Activated effector memory CD4-positive, alpha-beta T cell treated with anti-CD3 and anti-CD28 coated beads, Interleukin-2, amount 50 U/mL, for 16 hours (primary cell): ENCODE measurements at regions not wholly inside any gene's neighbourhood (a gene's known extent, or its start where the extent isn't known, plus 50 kb on each side); places are given as distances from the start of the nearest gene placed in this dataset.

Experiments
- DNase-seq: peaks from one replicate; pipeline ENCODE4 v3.0.0-alpha.2; 2020

- no peak for DNase-seq
Observed at GRCh38 chr15:31456354-31457060, 129.9 kb downstream of the KLF13 start.

- DNase-seq = no peak
Observed at GRCh38 chr15:31457161-31457560, 130.5 kb downstream of the KLF13 start.

DNA sequence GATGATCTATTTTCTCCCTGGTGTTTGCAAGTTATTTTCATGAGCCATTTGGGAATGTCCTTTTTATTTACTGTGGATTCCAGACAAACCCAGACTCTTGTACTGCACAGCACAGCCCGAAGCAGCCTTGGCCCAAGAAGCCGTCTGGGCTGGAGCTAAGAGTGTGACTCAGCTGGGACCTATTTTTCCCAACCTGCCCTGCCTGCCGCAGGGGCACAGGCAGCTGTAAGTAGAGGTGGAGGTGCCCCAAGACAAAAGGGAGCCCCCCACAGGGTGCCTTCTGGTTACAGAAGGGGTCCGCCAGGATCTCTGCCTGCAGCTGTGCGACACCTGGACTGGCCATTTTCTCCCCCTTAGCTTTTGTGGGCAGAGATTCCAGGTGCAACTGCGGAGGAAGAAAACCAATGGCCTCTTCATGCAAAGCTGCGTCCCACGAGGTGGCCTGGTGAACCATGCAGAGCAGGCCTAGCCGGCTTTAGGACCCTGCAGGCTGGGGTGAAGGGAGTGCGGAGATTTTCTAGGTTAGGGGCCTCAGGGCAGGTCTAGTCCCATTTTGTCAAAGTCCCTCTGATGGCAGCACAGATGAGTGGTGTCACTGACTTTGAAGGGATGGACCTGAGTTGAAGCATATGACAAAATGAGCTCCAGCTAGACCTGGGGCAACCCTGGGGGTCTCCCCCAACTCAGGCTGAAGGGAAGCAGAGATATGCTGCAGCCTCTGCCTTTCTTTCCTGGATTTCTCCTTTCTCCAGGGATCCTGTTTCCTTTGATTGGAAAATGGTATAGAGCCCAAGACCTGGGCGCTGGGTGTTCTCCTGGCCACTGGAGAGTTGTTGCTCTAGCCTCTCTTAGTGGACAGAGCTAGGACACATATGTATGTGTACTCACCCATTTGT lies 131.2 kb downstream of the KLF13 start:
- no peak for DNase-seq

DNA sequence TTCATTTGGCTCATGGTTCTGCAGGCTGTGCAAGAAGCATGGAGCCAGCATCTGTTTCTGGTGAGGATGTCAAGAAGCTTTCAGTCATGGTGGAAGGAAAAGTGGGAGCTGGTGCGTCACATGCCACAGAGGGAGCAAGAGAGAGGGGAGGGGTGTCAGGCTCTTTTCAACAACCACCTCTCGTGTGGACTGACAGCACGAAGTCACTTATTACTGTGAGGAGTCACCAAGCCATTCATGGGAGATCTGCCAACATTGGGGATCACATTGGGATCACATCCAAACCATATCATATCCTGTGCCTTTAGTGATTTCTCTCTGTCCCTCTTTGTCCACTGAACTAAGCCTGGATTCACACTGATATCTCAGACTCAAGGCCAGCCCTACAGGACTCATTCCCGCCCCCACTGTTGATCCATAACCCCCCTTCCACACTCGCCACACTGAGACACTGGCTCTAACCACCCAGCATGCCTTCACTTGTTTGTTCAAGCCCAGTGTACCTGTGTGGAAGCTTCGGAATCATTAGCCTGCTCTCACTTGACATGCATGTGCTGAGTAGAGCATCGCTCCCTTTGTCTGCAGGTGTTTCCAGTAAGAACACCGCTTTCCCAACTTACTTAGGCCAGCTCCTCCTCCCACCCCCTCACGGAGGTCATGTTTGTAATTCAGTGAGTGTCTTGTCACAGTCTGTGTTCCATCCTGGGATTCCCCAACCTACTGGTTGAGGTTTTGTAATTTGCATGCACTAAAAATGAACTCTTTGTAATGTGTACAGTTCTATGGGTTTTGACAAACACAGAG lies 132.2 kb downstream of the KLF13 start:
- DNase-seq = peak; percentile 81

DNA sequence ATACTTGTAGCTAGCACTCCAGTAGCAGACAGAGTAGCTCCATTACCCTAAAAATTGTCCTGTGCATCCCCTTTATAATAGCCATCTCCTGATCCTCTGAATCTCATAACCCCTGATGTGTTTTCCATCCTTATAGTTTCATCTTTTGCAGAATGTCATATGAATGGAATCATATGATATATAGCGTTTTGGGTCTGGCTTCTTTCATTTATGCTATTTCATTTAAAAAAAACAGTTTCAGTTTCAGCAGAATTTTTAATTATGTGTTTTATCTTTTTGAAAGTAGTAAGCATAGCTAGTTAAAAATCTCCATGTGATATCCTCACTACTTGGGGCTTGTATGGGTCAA lies 132.7 kb downstream of the KLF13 start:
- DNase-seq = no peak

GRCh38 chr15:31461375-31461774 lies 134.7 kb downstream of the KLF13 start:
- no peak for DNase-seq

DNA sequence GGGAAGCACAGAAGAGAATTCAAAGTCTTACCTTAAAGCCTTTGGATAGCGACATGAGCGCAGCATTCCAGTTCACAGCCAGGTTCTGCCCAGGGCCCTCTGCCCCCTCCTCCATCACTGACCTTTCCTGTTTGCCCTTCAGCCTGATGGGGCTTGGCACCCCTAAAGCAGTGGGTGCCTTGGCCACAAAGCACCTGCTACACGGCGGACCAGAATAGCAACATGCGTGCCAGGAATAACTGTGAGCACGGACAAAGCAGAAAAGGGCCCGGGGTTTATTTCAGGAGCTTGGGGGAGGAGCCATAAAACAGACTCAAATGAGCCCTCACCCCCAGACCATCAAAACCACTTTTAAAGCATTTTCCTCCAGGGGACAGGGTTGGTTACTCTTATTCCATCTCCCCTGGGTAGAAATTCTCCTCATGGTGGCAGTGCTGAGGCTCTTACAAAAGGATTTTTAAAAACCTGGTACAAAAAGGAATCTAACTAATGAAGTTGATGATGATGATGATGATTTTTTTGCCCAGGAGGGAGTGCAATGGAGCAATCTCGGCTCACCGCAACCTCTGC lies 135.4 kb downstream of the KLF13 start:
- DNase-seq = no peak

DNA sequence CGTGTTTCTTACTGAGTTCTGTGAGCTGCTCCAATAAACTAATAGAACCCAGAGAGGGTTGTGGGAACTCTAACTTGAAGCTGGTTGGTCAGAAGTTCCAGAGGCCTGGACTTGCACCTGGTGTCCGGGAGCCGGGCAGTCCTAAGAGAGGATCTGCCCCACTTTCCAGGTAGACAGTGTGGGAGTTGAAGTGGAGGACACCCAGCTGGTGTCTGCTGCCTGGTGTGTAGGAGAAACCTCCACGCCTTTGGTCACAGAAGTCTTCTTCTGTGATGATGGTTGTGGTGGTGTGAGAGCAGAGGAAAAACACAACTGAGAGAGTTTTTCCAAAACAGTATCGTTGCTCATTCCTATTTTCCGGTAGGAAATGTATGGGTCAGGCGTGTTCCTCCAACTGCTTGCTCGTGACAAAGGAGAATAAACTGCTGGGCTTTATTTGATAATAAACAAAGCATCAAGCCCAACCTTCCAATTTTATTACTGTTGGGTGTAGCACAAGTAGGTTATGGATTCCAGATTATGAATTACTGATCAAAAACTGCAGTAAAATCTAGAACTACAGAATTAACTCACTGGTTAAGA lies 137.0 kb downstream of the KLF13 start:
- no peak for DNase-seq

- DNase-seq = peak; percentile 49
Observed at GRCh38 chr15:31464216-31465082, 137.8 kb downstream of the KLF13 start.

GRCh38 chr15:31465083-31465955 lies 138.7 kb downstream of the KLF13 start:
- peak; percentile 59 for DNase-seq

- no peak for DNase-seq
Observed at GRCh38 chr15:31467361-31467760, 140.7 kb downstream of the KLF13 start.

DNA sequence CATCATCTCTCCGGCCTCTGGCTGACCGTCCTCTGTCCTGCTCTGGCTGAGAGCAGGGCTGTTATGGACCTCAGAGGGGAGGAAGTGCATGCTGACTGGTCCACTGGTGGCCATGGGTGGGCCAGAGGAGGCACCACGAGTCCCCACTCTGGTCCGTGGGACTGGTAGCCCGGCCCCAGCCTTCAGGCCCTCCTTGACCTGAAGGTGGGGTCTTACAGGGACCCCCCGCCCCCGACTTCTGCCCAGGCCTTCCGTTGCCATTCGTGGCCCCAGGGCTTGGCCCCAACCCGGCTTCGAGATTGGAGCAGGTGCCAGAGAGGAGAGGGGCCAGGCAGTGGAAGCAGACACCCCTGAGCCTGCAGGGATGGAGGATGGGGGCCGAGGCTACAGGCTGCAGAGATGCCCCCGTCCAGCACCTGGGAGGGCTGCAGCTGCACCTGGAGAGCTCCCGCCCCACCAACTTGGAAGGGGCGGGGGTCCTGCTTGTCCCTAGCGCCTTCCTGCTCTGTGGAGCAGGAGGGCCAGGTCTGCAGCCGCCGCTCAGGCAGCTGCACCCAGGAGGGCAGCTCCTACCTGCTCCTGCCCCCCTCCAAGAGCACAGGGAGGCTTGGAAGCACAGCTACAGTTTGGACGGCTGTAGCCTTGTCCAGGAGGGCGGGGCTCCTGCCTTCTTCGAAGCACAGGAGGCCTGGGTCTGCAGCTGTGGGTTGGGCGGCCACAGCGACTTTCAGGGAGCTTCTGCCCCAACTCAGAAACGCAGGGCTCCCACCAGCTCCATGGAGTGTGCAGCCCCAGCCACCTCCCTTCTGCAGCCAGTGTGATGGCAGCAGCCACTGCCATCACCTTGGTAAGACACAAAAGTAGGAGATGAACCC lies 142.5 kb downstream of the KLF13 start:
- peak; percentile 54 for DNase-seq

GRCh38 chr15:31469786-31470525 lies 143.3 kb downstream of the KLF13 start:
- DNase-seq = no peak

DNA sequence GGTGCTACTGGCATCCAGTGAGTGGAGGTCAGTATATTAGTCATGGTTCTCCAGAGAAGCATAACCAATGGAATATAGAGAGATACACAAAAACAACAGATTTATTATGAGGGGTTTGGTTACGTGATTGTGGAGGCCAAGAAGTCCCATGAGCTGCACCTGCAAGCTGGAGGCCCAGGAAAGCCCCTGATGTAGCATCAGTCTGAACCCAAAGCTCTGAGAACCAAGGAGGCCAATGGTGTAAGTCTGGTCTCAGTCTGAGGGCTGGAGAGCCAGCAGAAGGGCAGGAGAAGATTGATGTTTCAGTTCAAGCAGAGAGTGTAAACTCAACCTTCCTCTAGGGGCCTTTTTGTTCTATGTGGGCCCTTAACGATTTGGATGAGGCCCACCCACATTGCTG lies 144.1 kb downstream of the KLF13 start:
- DNase-seq = no peak

DNA sequence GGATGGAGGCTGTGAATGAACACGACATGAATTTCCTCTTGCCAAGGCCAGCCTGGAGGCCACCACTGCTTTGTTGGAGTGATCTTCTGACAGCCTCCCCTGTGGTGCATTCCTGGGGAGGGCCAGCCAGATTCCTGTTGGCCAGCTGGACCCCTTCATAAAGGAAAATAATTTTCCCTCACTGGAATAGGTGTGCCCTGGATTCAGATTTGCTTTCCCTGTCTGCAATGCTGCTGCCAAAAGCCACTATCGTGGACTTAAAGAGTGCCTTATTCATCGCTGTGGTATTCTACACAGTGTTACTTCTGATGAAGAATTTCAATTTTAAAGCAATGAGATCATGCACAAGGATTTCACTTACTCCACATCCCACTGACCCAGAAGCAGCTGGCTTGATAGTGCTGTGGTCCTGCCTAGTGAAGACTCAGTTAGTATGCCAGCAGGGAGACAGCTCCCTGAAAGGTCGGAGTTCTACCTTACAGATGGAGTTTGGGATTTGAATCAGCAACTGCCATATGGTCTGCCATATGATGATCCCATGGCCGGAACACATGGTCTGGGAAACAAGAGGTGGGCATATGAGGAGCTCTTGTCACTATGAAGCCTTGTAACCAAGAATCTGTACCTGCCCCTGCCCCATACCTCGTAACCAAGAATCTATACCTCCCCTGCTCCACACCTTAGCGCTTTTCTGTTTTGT lies 145.2 kb downstream of the KLF13 start:
- DNase-seq = no peak

GRCh38 chr15:31472636-31473384 lies 146.2 kb downstream of the KLF13 start:
- peak; percentile 79 for DNase-seq

GRCh38 chr15:31473385-31474058 lies 146.9 kb downstream of the KLF13 start:
- DNase-seq = peak; percentile 55
